ENCODE measurements at regions not wholly inside any gene's neighbourhood (a gene's known extent, or its start where the extent isn't known, plus 50 kb on each side); places are given as distances from the start of the nearest gene placed in this dataset.

GRCh38 chr2:51657849-51658248, 625.9 kb upstream of the NRXN1 start:
- Histone ChIP-seq H3K18ac (ENCODE audit: low read length) (no peak overlapping the region), H3K79me2 (ENCODE audit: control insufficient read depth, insufficient read depth, low read length, poor library complexity) (no peaks in the 10 kb centered on the region), H2BK12ac (ENCODE audit: low read length) (no peak overlapping the region), H2BK5ac (ENCODE audit: low read depth, low read length, poor library complexity) (no peak overlapping the region), H3K23ac (ENCODE audit: low read length) (no peak overlapping the region), H3K27ac (ENCODE audit: low read depth, low read length) (no peak overlapping the region), H2AFZ (ENCODE audit: insufficient read depth, low read length, poor library complexity) (no peak overlapping the region), H4K91ac (ENCODE audit: low read depth, low read length) (no peak overlapping the region), H3K4me1 (ENCODE audit: control insufficient read depth in 1 of 2, insufficient read depth in 2 of 2, low read length in 2 of 2) (no peaks in the 10 kb centered on the region), H3K36me3 (ENCODE audit: control insufficient read depth in 1 of 2, insufficient read depth in 2 of 2, low read length in 2 of 2) (no peaks in the 10 kb centered on the region), H3K4me2 (ENCODE audit: low read length) (no peak overlapping the region), H3K4ac (ENCODE audit: low read depth, low read length) (no peak overlapping the region), H2AK5ac (ENCODE audit: low read length) (no peak overlapping the region), H4K8ac (ENCODE audit: low read depth, low read length) (no peak overlapping the region), H2BK120ac (ENCODE audit: insufficient read depth, low read length, poor library complexity) (no peak overlapping the region), H3K79me1 (ENCODE audit: low read length) (no peaks in the 10 kb centered on the region), H4K12ac (ENCODE audit: low read depth, low read length) (no peak overlapping the region), H3K14ac (ENCODE audit: low read length) (no peak overlapping the region), H3K9ac (ENCODE audit: low read length) (no peak overlapping the region), H3K4me3 (ENCODE audit: low read depth, low read length) (no peak overlapping the region), H3K27me3 (ENCODE audit: insufficient read depth, low read length) (no peaks in the 10 kb centered on the region), H3K9me3 (ENCODE audit: insufficient read depth, low read depth, low read length) (no peaks in the 10 kb centered on the region)
- WGBS (ENCODE audit: extremely low coverage, insufficient coverage, insufficient read length): no CpG with 5 or more reads among the region's 4 CpGs
- DNase-seq: no peak

- Histone ChIP-seq H2BK12ac (ENCODE audit: low read length) (no peak overlapping the region), H2AFZ (ENCODE audit: insufficient read depth, low read length, poor library complexity) (no peak overlapping the region), H2BK120ac (ENCODE audit: insufficient read depth, low read length, poor library complexity) (no peak overlapping the region), H3K18ac (ENCODE audit: low read length) (no peak overlapping the region), H4K8ac (ENCODE audit: low read depth, low read length) (no peak overlapping the region), H2BK5ac (ENCODE audit: low read depth, low read length, poor library complexity) (no peak overlapping the region), H2AK5ac (ENCODE audit: low read length) (no peak overlapping the region), H4K12ac (ENCODE audit: low read depth, low read length) (no peak overlapping the region), H3K36me3 (ENCODE audit: control insufficient read depth in 1 of 2, insufficient read depth in 2 of 2, low read length in 2 of 2) (no peaks in the 10 kb centered on the region), H4K91ac (ENCODE audit: low read depth, low read length) (no peak overlapping the region), H3K4me2 (ENCODE audit: low read length) (no peak overlapping the region), H3K27me3 (ENCODE audit: insufficient read depth, low read length) (no peaks in the 10 kb centered on the region), H3K79me1 (ENCODE audit: low read length) (no peaks in the 10 kb centered on the region), H3K9me3 (ENCODE audit: insufficient read depth, low read depth, low read length) (no peaks in the 10 kb centered on the region), H3K4ac (ENCODE audit: low read depth, low read length) (no peak overlapping the region), H3K79me2 (ENCODE audit: control insufficient read depth, insufficient read depth, low read length, poor library complexity) (no peaks in the 10 kb centered on the region), H3K4me1 (ENCODE audit: control insufficient read depth in 1 of 2, insufficient read depth in 2 of 2, low read length in 2 of 2) (no peaks in the 10 kb centered on the region), H3K23ac (ENCODE audit: low read length) (no peak overlapping the region), H3K14ac (ENCODE audit: low read length) (no peak overlapping the region), H3K4me3 (ENCODE audit: low read depth, low read length) (no peak overlapping the region), H3K27ac (ENCODE audit: low read depth, low read length) (no peak overlapping the region), H3K9ac (ENCODE audit: low read length) (no peak overlapping the region)
- DNase-seq: no peak
Observed at GRCh38 chr2:51650769-51651168, 618.8 kb upstream of the NRXN1 start.

DNA sequence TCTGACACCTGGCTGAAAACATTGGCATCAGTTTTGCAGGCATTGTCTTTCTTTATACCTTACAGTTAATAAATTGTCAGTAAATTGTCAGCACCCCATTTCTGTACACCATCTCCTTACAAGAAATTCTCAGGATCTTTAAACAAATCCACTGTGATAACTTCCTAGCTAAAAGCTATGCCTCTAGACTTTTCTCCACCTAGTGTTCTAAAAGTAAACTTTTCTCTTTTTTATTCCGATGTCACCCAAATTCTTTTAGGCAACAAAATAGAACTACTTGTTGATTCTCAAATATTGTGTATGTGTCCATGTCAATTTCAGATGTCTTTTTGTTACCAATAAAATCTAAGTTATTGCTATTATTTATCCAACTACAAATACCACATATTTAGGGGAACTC, 617.4 kb upstream of the NRXN1 start:
- Histone ChIP-seq H2BK12ac (ENCODE audit: low read length) (no peak overlapping the region), H3K9me3 (ENCODE audit: insufficient read depth, low read depth, low read length) (no peaks in the 10 kb centered on the region), H2BK120ac (ENCODE audit: insufficient read depth, low read length, poor library complexity) (no peak overlapping the region), H3K27ac (ENCODE audit: low read depth, low read length) (no peak overlapping the region), H2AK5ac (ENCODE audit: low read length) (no peak overlapping the region), H3K9ac (ENCODE audit: low read length) (no peak overlapping the region), H3K4ac (ENCODE audit: low read depth, low read length) (no peak overlapping the region), H2BK5ac (ENCODE audit: low read depth, low read length, poor library complexity) (no peak overlapping the region), H4K91ac (ENCODE audit: low read depth, low read length) (no peak overlapping the region), H3K4me2 (ENCODE audit: low read length) (no peak overlapping the region), H3K79me1 (ENCODE audit: low read length) (no peaks in the 10 kb centered on the region), H3K36me3 (ENCODE audit: control insufficient read depth in 1 of 2, insufficient read depth in 2 of 2, low read length in 2 of 2) (no peaks in the 10 kb centered on the region), H4K12ac (ENCODE audit: low read depth, low read length) (no peak overlapping the region), H3K23ac (ENCODE audit: low read length) (no peak overlapping the region), H3K79me2 (ENCODE audit: control insufficient read depth, insufficient read depth, low read length, poor library complexity) (no peaks in the 10 kb centered on the region), H3K18ac (ENCODE audit: low read length) (no peak overlapping the region), H3K27me3 (ENCODE audit: insufficient read depth, low read length) (no peaks in the 10 kb centered on the region), H4K8ac (ENCODE audit: low read depth, low read length) (no peak overlapping the region), H3K4me3 (ENCODE audit: low read depth, low read length) (no peak overlapping the region), H2AFZ (ENCODE audit: insufficient read depth, low read length, poor library complexity) (no peak overlapping the region), H3K14ac (ENCODE audit: low read length) (no peak overlapping the region), H3K4me1 (ENCODE audit: control insufficient read depth in 1 of 2, insufficient read depth in 2 of 2, low read length in 2 of 2) (no peaks in the 10 kb centered on the region)
- no peak for DNase-seq
- no CpG with 5 or more reads among the region's 1 CpG for WGBS (ENCODE audit: extremely low coverage, insufficient coverage, insufficient read length)

- no CpG with 5 or more reads among the region's 4 CpGs for WGBS (ENCODE audit: extremely low coverage, insufficient coverage, insufficient read length)
- Histone ChIP-seq H3K79me1 (ENCODE audit: low read length) (no peaks in the 10 kb centered on the region), H2BK5ac (ENCODE audit: low read depth, low read length, poor library complexity) (no peak overlapping the region), H2BK120ac (ENCODE audit: insufficient read depth, low read length, poor library complexity) (no peak overlapping the region), H2AK5ac (ENCODE audit: low read length) (no peak overlapping the region), H3K9me3 (ENCODE audit: insufficient read depth, low read depth, low read length) (no peaks in the 10 kb centered on the region), H3K4me1 (ENCODE audit: control insufficient read depth in 1 of 2, insufficient read depth in 2 of 2, low read length in 2 of 2) (no peaks in the 10 kb centered on the region), H3K27me3 (ENCODE audit: insufficient read depth, low read length) (no peaks in the 10 kb centered on the region), H2AFZ (ENCODE audit: insufficient read depth, low read length, poor library complexity) (no peak overlapping the region), H4K12ac (ENCODE audit: low read depth, low read length) (no peak overlapping the region), H3K4me2 (ENCODE audit: low read length) (no peak overlapping the region), H3K14ac (ENCODE audit: low read length) (no peak overlapping the region), H3K4me3 (ENCODE audit: low read depth, low read length) (no peak overlapping the region), H3K23ac (ENCODE audit: low read length) (no peak overlapping the region), H3K79me2 (ENCODE audit: control insufficient read depth, insufficient read depth, low read length, poor library complexity) (no peaks in the 10 kb centered on the region), H3K4ac (ENCODE audit: low read depth, low read length) (no peak overlapping the region), H3K36me3 (ENCODE audit: control insufficient read depth in 1 of 2, insufficient read depth in 2 of 2, low read length in 2 of 2) (no peaks in the 10 kb centered on the region), H4K91ac (ENCODE audit: low read depth, low read length) (no peak overlapping the region), H3K27ac (ENCODE audit: low read depth, low read length) (no peak overlapping the region), H4K8ac (ENCODE audit: low read depth, low read length) (no peak overlapping the region), H2BK12ac (ENCODE audit: low read length) (no peak overlapping the region), H3K9ac (ENCODE audit: low read length) (no peak overlapping the region), H3K18ac (ENCODE audit: low read length) (no peak overlapping the region)
- DNase-seq: no peak
Observed at GRCh38 chr2:51638811-51639210, 606.9 kb upstream of the NRXN1 start.

- no peaks in the 10 kb centered on the region for H3K27me3 ChIP-seq (ENCODE audit: insufficient read depth, low read length)
- no peak overlapping the region for H3K4ac ChIP-seq (ENCODE audit: low read depth, low read length)
- no peak overlapping the region for H4K91ac ChIP-seq (ENCODE audit: low read depth, low read length)
- no peak overlapping the region for H2AK5ac ChIP-seq (ENCODE audit: low read length)
- H3K79me1 ChIP-seq (ENCODE audit: low read length): no peaks in the 10 kb centered on the region
- H4K8ac ChIP-seq (ENCODE audit: low read depth, low read length): no peak overlapping the region
- no peak overlapping the region for H3K14ac ChIP-seq (ENCODE audit: low read length)
- H3K9ac ChIP-seq (ENCODE audit: low read length): no peak overlapping the region
- no peak overlapping the region for H3K23ac ChIP-seq (ENCODE audit: low read length)
- no peaks in the 10 kb centered on the region for H3K4me1 ChIP-seq (ENCODE audit: control insufficient read depth in 1 of 2, insufficient read depth in 2 of 2, low read length in 2 of 2)
- H3K79me2 ChIP-seq (ENCODE audit: control insufficient read depth, insufficient read depth, low read length, poor library complexity): no peaks in the 10 kb centered on the region
- no peak overlapping the region for H3K18ac ChIP-seq (ENCODE audit: low read length)
- no peaks in the 10 kb centered on the region for H3K36me3 ChIP-seq (ENCODE audit: control insufficient read depth in 1 of 2, insufficient read depth in 2 of 2, low read length in 2 of 2)
- H3K4me3 ChIP-seq (ENCODE audit: low read depth, low read length): no peak overlapping the region
- no peak overlapping the region for H2BK12ac ChIP-seq (ENCODE audit: low read length)
- H3K27ac ChIP-seq (ENCODE audit: low read depth, low read length): no peak overlapping the region
- no peak overlapping the region for H2AFZ ChIP-seq (ENCODE audit: insufficient read depth, low read length, poor library complexity)
- H3K9me3 ChIP-seq (ENCODE audit: insufficient read depth, low read depth, low read length): no peaks in the 10 kb centered on the region
- H3K4me2 ChIP-seq (ENCODE audit: low read length): no peak overlapping the region
- peak; percentile 22 to 39 for DNase-seq
- H2BK5ac ChIP-seq (ENCODE audit: low read depth, low read length, poor library complexity): no peak overlapping the region
- H2BK120ac ChIP-seq (ENCODE audit: insufficient read depth, low read length, poor library complexity): no peak overlapping the region
- no peak overlapping the region for H4K12ac ChIP-seq (ENCODE audit: low read depth, low read length)
Observed at GRCh38 chr2:51633073-51633472, 601.1 kb upstream of the NRXN1 start.

Data from trophoblast cell (in vitro differentiated cells and primary cell).